Right lobe of liver (tissue), 4 donors: ENCODE measurements at regions not wholly inside any gene's neighbourhood (a gene's known extent, or its start where the extent isn't known, plus 50 kb on each side); places are given as distances from the start of the nearest gene placed in this dataset.

ENCODE experiments used
- POLR2A ChIP-seq: fragments of 450-650 bp; IDR thresholded peaks from one replicate; pipeline ENCODE4 v1.6.1; 2017; ENCODE audit warnings: antibody characterized with exemption, mild to moderate bottlenecking
- TF ChIP-seq, protein P1 (sequence below), 4 donors: fragments of 200-600 bp in 3 of 4; fragments of 450-650 bp in 1 of 4; IDR thresholded peaks; one replicate each; pipeline versions ENCODE4 v1.5.1 to v1.8.0; 2016 to 2022; ENCODE audit warnings: antibody characterized with exemption in 4 of 4, mild to moderate bottlenecking in 2 of 4
- donor health status: DM: no; HTN: no; CAD: no.
- donor health status: DM: no; HTN: no; CAD: no.
- donor health status: DM: no; HTN: yes; CAD: no.

DNA sequence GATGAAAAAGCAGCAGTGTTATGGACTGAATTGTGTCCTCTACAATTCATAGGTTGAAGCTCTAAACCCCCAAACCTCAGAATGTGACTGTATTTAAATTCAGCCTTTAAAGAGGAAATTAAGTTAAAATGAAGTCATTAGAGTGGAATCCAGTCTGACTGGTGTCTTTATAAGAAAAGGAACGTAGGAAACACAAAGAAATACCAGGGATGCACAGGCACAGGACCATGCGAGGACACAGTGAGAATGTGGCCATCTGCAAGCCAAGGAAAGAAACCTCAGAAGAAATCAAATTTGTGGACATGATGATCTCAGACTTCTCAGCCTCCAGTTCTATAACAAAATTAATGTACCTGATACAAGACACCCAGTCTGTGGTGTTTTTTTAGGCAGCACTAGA lies 971.2 kb upstream of the CDH9 start:
- TF ChIP-seq, protein P1, sequence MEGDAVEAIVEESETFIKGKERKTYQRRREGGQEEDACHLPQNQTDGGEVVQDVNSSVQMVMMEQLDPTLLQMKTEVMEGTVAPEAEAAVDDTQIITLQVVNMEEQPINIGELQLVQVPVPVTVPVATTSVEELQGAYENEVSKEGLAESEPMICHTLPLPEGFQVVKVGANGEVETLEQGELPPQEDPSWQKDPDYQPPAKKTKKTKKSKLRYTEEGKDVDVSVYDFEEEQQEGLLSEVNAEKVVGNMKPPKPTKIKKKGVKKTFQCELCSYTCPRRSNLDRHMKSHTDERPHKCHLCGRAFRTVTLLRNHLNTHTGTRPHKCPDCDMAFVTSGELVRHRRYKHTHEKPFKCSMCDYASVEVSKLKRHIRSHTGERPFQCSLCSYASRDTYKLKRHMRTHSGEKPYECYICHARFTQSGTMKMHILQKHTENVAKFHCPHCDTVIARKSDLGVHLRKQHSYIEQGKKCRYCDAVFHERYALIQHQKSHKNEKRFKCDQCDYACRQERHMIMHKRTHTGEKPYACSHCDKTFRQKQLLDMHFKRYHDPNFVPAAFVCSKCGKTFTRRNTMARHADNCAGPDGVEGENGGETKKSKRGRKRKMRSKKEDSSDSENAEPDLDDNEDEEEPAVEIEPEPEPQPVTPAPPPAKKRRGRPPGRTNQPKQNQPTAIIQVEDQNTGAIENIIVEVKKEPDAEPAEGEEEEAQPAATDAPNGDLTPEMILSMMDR (IDR thresholded peaks at IDR 0.05) = no peak
- TF ChIP-seq POLR2A = no peak
